ENCODE measurements at regions not wholly inside any gene's neighbourhood (a gene's known extent, or its start where the extent isn't known, plus 50 kb on each side); places are given as distances from the start of the nearest gene placed in this dataset.

- TF ChIP-seq USF2 (IDR thresholded peaks at IDR 0.05; ENCODE audit: borderline replicate concordance, low read depth, low read length) (no peak), CHD2 (IDR thresholded peaks at IDR 0.05; ENCODE audit: borderline replicate concordance, low read depth, low read length) (0 out of 2 replicates have a peak, but pooled peaks have one; percentile 26), HCFC1 (IDR thresholded peaks at IDR 0.05; ENCODE audit: low read length) (peak; percentile 82), JUNB (IDR thresholded peaks at IDR 0.05) (no peak), IKZF1 (conservative IDR thresholded peaks at IDR 0.05) (peak; percentile 44), POLR2A (IDR thresholded peaks at IDR 0.05; ENCODE audit: low read depth, low read length) (peak; percentile 56), SIX5 (IDR thresholded peaks at IDR 0.05; ENCODE audit: low read depth, low read length, severe bottlenecking) (peak; percentile 79), YY1 (IDR thresholded peaks at IDR 0.05; ENCODE audit: low read depth, low read length) (peak; percentile 92), TBL1XR1 (IDR thresholded peaks at IDR 0.05; ENCODE audit: low read depth, low read length) (no peak), KAT2A (conservative IDR thresholded peaks at IDR 0.05; ENCODE audit: control insufficient read depth, low read depth, low read length) (no peak), EGR1 (IDR thresholded peaks at IDR 0.05; ENCODE audit: borderline replicate concordance in 1 of 2, low read depth in 2 of 2, low read length in 2 of 2) (peak in 1 of 2 experiments; percentile 15; a peak in 1 of 3 replicates), RUNX3 (IDR thresholded peaks at IDR 0.05; ENCODE audit: low read length) (no peak)
Measured at GRCh38 chr2:2613279-2614199, 282.5 kb upstream of the MYT1L start (continued).

- Histone ChIP-seq H3K27me3 (replicated peaks in 1 of 2; ENCODE audit: control insufficient read depth in 2 of 2, insufficient read depth in 2 of 2, low read length in 1 of 2) (no peaks in the 10 kb centered on the region; a peak in 1 of 4 replicates), H3K36me3 (ENCODE audit: control insufficient read depth in 2 of 2, insufficient read depth in 2 of 2, low read length in 1 of 2) (no peaks in the 10 kb centered on the region), H3K27ac (ENCODE audit: control insufficient read depth, insufficient read depth) (no peak overlapping the region), H3K79me2 (ENCODE audit: control insufficient read depth, insufficient read depth, low read length) (no peaks in the 10 kb centered on the region), H3K9me3 (replicated peaks; ENCODE audit: control insufficient read depth, insufficient read depth, low read length) (no peaks in the 10 kb centered on the region; the same call in 1 of the 3 replicates), H2AFZ (ENCODE audit: control insufficient read depth, low read depth, low read length) (no peak overlapping the region), H3K4me3 (no peak overlapping the region), H4K20me1 (ENCODE audit: control insufficient read depth, insufficient read depth) (no peaks in the 10 kb centered on the region), H3K9ac (ENCODE audit: control insufficient read depth, insufficient read depth, low read length) (no peak overlapping the region), H3K4me1 (ENCODE audit: control insufficient read depth, insufficient read depth, low read length) (no peaks in the 10 kb centered on the region), H3K4me2 (ENCODE audit: control insufficient read depth, insufficient read depth) (no peak overlapping the region)
- in situ Hi-C loops (cut with MboI) (no loop called here), intact Hi-C loops (cut with micrococcal nuclease; ENCODE audit: unreplicated experiment) (no loop called here)
- ChIA-PET SMC1A (ENCODE audit: uncharacterized antibody, unreplicated experiment) (no interaction called here), CTCF (no interaction called here), RAD21 (ENCODE audit: unreplicated experiment) (no interaction called here), POLR2A (no interaction called here)
- BruUV-seq (replicated peaks) = no TSS peak
- FAIRE-seq (no peak), DNase-seq (ENCODE audit: low read depth, low spot score) (no peak), ATAC-seq (no peak)
- TF ChIP-seq CREB1 (IDR thresholded peaks at IDR 0.05; ENCODE audit: low read depth) = no peak
- TF ChIP-seq E2F4 (IDR thresholded peaks at IDR 0.05; ENCODE audit: low read depth, low read length) = no peak
- TF ChIP-seq NKRF (conservative IDR thresholded peaks at IDR 0.05) = no peak
- no peak for TF ChIP-seq RELB (IDR thresholded peaks at IDR 0.05; ENCODE audit: low read depth)
- TF ChIP-seq BMI1 (IDR thresholded peaks at IDR 0.05; ENCODE audit: borderline replicate concordance) = no peak
- TF ChIP-seq CHD2 (IDR thresholded peaks at IDR 0.05; ENCODE audit: borderline replicate concordance, low read depth, low read length) = no peak
- no peak for TF ChIP-seq FOS (IDR thresholded peaks at IDR 0.05; ENCODE audit: borderline replicate concordance, extremely low read depth, insufficient read length)
- TF ChIP-seq SRF (IDR thresholded peaks at IDR 0.05; ENCODE audit: low read depth in 2 of 2, low read length in 2 of 2) = no peak
Measured at GRCh38 chr2:2610751-2611150, 279.7 kb upstream of the MYT1L start.

Measured in GM12878 (cell line).